SJSA1 (cell line): ENCODE measurements at regions not wholly inside any gene's neighbourhood (a gene's known extent, or its start where the extent isn't known, plus 50 kb on each side); places are given as distances from the start of the nearest gene placed in this dataset.

Experiments used
- DNase-seq, 2 experiments: peaks; one replicate each; pipeline ENCODE4 v3.0.0-alpha.2; 2015 to 2020; ENCODE audit warnings: low spot score in 2 of 2, low read depth in 1 of 2
- H3K27ac ChIP-seq: fragments of 250-450 bp; sonication (Bioruptor Pico); 2 replicates; pipeline ENCODE4 v1.5.1; 2020; ENCODE audit warnings: mild to moderate bottlenecking, moderate library complexity
- H3K27me3 ChIP-seq: fragments of 250-450 bp; sonication (Bioruptor Pico); replicated peaks from 2 replicates; pipeline ENCODE4 v1.5.1; 2020; ENCODE audit warnings: mild to moderate bottlenecking, moderate library complexity
- H3K36me3 ChIP-seq: fragments of 250-450 bp; sonication (Bioruptor Pico); 2 replicates; pipeline ENCODE4 v1.5.1; 2020; ENCODE audit warnings: mild to moderate bottlenecking
- H3K4me1 ChIP-seq: fragments of 250-450 bp; sonication (Bioruptor Pico); replicated peaks from 2 replicates; pipeline ENCODE4 v1.6.1; 2021; ENCODE audit warnings: mild to moderate bottlenecking
- H3K4me3 ChIP-seq: fragments of 250-450 bp; sonication (Bioruptor Pico); 2 replicates; pipeline ENCODE4 v1.5.1; 2020; ENCODE audit warnings: mild to moderate bottlenecking
- H3K9me3 ChIP-seq: fragments of 250-450 bp; sonication (Bioruptor Pico); replicated peaks from 2 replicates; pipeline ENCODE4 v1.5.1; 2020; ENCODE audit warnings: mild to moderate bottlenecking

DNA sequence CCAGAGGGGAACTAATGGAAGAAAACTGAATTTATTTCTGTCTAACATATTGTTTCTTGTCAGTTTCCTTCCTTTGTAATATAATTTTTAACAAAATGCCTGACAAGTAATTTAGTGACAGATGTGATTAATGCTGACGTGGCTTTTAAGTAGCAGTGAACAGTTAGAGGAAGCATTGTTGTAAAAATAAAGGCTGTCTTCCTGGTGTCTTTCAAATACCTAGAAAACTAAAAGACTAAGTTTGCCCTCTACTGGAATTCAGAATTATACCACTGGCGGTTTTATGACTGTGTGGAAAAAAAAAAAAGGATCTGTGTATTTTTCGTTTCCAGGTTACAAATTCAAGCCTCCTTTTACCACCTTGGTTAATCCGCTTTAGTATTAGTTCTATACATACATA lies 217.1 kb upstream of the DPP6 start:
- Histone ChIP-seq H3K36me3 (no peaks in the 10 kb centered on the region), H3K27ac (no peak overlapping the region), H3K9me3 (peaks cover 3% of the 10 kb centered on the region; the same call in 1 of the 2 replicates), H3K4me1 (no peaks in the 10 kb centered on the region), H3K4me3 (no peak overlapping the region), H3K27me3 (no peaks in the 10 kb centered on the region)
- no peak for DNase-seq

DNA sequence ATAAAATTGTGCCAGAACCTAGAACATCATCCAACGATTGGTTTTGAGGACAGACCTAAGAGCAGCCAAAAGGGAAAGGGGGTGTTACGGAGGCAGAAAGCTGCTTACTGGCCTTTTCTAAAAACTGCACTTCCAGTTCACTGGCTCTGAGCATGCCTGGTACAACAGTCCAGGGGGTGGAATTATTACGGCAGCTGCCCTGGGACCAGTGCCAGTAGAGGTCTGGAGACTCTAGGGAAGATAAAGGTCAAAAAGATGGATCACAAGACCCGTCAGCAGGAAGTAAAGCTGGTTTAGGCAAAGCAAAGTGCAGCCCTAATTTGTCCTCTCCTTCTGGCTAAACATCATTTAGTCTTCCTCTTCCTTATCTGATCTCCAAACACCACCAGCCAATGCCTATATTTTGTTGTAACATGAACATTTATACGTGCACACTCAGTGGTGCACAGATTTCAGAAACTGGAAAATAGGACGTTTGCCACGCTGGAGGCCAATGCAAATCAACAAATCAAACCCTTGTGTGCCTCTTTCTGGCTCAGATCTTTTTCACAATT lies 216.4 kb upstream of the DPP6 start:
- Histone ChIP-seq H3K9me3 (peaks cover 3% of the 10 kb centered on the region; the same call in 1 of the 2 replicates), H3K4me3 (no peak overlapping the region), H3K27ac (no peak overlapping the region), H3K4me1 (no peaks in the 10 kb centered on the region), H3K36me3 (no peaks in the 10 kb centered on the region), H3K27me3 (no peaks in the 10 kb centered on the region)
- DNase-seq = no peak

DNA sequence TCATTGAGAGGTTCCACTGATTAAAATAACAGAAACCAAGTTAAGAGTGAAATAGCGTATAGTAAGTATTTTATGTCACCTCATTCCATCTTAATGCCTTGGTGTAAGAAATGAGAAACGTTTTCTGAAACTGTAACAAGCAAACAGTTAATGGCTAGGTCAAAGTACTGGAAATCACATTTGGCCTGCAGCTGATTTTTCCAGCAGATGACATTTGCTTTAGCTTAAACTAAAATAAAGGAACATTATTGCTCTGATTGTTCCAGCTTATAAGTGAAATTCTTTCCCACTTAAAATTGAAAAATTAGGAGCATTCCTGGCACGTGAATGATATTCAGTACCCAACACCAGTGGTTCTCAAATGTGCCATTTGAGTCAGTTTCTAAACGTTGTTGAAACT lies 213.6 kb upstream of the DPP6 start:
- H3K27me3 ChIP-seq = no peaks in the 10 kb centered on the region
- no peak overlapping the region for H3K27ac ChIP-seq
- H3K4me3 ChIP-seq = no peak overlapping the region
- H3K36me3 ChIP-seq = no peaks in the 10 kb centered on the region
- H3K4me1 ChIP-seq = no peaks in the 10 kb centered on the region
- peaks cover 3% of the 10 kb centered on the region; the same call in 1 of the 2 replicates for H3K9me3 ChIP-seq
- no peak for DNase-seq

DNA sequence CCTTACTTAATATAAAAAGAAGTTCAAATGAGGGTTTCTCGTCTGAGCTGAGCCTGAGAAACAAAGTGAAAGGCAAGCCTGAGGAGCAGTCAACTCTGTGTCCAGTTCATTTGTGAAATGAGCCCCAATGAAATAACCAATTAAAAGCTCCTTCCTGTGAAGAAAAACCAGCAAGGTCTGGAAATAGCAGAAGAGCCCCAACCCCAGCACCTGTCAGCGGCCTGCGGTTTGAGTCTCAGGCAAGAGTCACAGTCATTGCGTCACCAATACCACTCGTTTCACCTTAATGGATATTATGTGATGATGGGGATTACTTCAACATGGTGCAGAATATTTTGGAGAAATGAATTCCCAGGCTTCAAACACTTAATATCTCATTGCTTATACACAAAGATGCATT lies 211.3 kb upstream of the DPP6 start:
- H3K4me3 ChIP-seq = no peak overlapping the region

DNA sequence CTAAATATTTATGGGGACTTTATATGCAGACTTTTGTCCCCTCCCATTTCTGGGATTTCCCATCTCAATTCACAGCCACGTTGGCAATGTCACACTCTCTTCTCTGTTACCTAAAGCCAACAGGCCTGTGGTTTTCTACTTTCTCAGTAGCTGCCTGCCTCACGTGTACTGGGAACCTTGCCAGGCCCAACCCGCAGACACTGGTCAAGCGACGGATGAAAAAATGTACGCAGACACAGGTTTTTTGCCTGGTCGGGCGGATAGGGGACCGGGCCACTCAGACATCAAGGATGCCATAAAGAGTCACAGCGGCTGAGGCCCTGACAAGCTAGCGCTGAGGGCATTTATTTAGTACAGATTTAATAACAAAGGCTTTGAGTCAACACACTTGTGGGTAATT lies 204.4 kb upstream of the DPP6 start:
- no peak overlapping the region for H3K4me3 ChIP-seq
- H3K27me3 ChIP-seq = no peaks in the 10 kb centered on the region
- no peaks in the 10 kb centered on the region for H3K9me3 ChIP-seq
- no peak for DNase-seq
- no peaks in the 10 kb centered on the region for H3K36me3 ChIP-seq
- no peaks in the 10 kb centered on the region for H3K4me1 ChIP-seq
- H3K27ac ChIP-seq = no peak overlapping the region

More for the DNA sequence above, 211.3 kb upstream of the DPP6 start:
- H3K4me1 ChIP-seq = no peaks in the 10 kb centered on the region
- H3K36me3 ChIP-seq = no peaks in the 10 kb centered on the region
- no peaks in the 10 kb centered on the region for H3K27me3 ChIP-seq
- no peak for DNase-seq
- H3K9me3 ChIP-seq = peaks cover 3% of the 10 kb centered on the region; the same call in 1 of the 2 replicates
- no peak overlapping the region for H3K27ac ChIP-seq

DNA sequence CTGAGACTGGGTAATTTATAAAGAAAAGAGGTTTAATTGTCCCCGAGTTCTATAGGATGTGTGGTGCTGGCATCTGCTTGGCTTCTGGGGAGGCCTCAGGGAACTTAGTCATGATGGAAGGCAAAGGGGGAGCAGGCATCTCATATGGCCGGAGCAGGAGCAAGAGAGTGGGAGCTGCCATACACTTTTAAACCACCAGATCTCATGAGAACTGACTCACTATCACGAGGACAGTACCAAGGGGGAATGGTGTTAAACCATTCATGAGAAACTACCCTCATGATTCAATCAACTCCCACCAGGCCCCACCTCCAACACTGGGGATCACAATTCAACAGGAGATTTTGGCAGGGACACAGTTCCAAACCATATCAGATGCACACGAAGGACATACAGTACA lies 199.9 kb upstream of the DPP6 start:
- Histone ChIP-seq H3K4me3 (no peak overlapping the region), H3K36me3 (no peaks in the 10 kb centered on the region), H3K9me3 (peaks cover 8% of the 10 kb centered on the region), H3K27me3 (no peaks in the 10 kb centered on the region), H3K27ac (no peak overlapping the region), H3K4me1 (no peaks in the 10 kb centered on the region)
- no peak for DNase-seq

DNA sequence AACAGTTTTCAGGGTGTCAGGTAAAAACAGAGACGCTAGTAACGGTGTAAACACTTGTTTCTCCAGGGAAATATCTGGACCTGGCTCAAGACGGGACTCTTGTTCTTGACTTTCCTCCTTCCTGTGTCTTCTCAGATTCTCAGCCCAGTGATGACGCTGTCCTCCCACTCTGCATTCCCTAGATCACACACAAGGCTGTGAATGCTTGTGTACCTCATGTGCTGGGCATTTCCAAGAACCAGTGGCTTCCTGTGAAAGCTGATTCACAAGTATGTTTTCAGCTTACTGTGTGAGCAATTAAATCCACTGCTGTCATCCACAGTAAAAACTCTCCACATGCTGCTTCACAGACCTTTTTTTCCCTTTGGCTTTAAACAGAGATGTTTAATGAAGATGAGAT lies 193.8 kb upstream of the DPP6 start:
- no peak for DNase-seq
- no peak overlapping the region for H3K4me3 ChIP-seq
- H3K9me3 ChIP-seq = peaks cover 10% of the 10 kb centered on the region
- no peak overlapping the region for H3K27ac ChIP-seq
- H3K36me3 ChIP-seq = no peaks in the 10 kb centered on the region
- no peaks in the 10 kb centered on the region for H3K4me1 ChIP-seq
- no peaks in the 10 kb centered on the region for H3K27me3 ChIP-seq

DNA sequence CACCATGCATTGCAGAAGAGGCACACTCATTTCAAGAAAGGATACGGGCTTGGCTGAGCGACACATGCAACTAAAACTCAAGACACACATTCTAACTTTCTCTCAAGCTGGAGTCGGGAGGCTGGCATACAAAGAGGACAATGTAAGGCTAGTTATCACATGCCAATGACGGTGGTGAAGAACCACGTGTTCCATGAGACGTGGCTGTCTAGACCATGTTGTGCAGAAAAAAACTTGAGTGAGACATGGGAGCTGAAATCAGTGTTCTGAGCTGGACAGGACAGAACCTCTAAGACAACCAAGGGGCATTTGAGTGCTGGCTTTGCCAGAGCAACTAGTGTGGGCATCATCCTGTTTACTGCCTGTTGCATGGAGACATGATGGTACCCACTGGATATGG lies 193.0 kb upstream of the DPP6 start:
- no peak for DNase-seq
- no peaks in the 10 kb centered on the region for H3K36me3 ChIP-seq
- no peak overlapping the region for H3K4me3 ChIP-seq

DNA sequence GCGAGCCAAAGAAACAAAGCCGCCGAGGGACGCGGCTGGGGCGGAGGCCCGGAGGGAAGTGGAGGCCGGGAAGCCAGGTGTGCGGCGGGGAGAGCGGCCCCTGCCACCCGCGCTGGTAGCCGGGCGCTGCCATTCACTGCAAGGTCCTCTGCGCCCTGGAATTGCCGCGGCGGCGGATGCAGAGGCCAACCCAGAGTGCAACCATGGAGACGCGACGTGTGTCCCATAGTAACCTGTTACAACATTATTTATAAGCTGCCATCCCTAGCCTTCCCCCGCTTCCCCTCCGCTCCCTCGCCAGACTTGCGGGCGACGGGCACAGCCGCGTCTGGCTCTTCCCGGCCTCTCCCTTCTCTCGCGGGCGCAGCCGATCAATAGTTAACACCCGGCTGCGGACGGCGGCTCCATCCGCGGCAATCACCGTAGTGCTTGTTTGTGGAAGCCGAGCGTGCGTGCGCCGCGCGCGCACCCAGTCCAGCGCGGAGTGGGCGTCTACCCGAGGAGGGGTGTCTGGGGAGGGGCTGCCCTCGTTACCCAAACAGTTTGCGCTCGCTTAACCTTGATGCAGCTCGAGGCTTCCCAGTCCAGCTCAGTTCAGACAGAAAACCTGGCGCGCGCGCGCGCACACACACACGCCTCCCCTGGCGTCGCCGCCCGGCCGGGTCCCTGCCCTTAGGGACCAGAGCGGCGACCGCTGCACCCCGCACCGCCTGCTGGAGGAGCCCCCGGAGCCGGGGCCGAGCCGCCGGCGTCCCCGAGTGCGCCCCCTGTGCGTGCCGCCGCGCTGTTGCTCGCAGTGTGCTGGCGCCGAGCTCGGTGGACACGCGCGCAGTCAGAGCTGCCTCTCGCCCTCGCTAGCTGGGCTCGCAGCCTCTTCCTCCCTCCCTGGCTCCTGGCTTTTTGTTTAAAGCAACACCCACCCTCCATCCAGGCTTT lies 165.4 kb upstream of the DPP6 start:
- Histone ChIP-seq H3K9me3 (peaks cover 11% of the 10 kb centered on the region), H3K4me3 (no peak overlapping the region), H3K27me3 (no peaks in the 10 kb centered on the region), H3K4me1 (no peaks in the 10 kb centered on the region), H3K36me3 (no peaks in the 10 kb centered on the region), H3K27ac (no peak overlapping the region)
- no peak for DNase-seq

More for the DNA sequence above, 193.0 kb upstream of the DPP6 start:
- Histone ChIP-seq H3K27ac (no peak overlapping the region), H3K4me1 (no peaks in the 10 kb centered on the region), H3K9me3 (peaks cover 10% of the 10 kb centered on the region; the same call in 1 of the 2 replicates), H3K27me3 (no peaks in the 10 kb centered on the region)

DNA sequence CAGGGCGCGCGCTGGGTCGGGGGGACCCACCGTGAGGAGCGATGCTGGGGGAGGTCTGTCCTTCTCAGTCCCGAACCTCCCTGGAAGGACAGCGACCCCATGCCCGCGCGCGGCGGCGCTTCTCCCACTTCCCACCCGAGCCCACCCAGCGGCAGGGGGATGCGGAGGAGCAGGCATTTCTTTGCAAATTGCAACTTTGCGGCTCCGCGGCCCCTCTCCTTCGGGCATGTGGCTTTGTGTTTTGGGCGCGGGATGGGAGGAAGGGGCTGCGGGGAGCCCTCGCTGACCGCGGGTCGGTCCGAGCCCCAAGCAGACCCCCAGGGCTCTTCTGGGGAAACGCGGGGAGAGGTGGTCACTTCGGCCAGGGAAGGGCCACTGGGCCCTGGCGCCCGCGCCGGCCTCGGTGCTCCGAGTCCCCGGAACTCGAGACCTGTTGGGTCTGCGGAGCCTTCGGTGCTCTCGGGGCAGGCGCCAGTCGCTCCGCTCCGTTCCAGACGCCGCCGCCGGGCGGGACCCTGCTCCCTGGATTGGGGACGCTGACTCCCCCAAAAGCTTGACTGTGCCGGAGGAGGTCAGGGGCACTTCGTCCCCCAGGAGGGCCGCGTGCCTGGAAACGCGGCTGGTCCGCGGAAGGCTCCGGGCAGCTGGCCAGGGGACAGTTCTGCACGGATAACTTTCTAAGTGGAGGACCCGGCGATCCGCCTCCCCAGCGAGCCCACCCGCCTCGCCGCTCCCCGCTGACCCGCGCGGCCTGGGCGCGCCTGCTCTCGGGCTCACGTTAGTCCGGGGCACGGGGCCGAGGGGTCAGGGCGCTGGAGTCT lies 164.2 kb upstream of the DPP6 start:
- Histone ChIP-seq H3K27ac (no peak overlapping the region), H3K36me3 (no peaks in the 10 kb centered on the region), H3K27me3 (no peaks in the 10 kb centered on the region), H3K4me1 (no peaks in the 10 kb centered on the region), H3K4me3 (no peak overlapping the region), H3K9me3 (peaks cover 12% of the 10 kb centered on the region)
- DNase-seq = no peak

DNA sequence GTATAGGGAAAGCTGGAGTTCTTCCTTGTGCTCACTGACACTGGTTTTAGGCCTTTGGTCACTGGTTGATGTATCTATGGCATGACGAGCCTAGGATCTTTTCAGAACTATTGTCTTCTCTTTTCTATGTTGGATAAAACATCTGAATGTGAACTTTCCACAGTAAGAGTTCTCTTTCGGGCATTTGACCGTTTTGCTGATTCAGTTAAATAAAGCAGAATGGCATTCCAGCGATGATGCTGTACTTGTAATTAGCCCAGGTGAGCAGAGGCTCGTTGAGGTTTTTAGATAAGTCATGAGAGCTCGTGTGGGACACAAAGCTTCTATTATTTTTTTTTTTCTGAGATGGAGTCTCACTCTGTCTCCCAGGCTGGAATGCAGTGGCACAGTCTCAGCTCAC lies 160.2 kb upstream of the DPP6 start:
- no peaks in the 10 kb centered on the region for H3K36me3 ChIP-seq
- no peak overlapping the region for H3K4me3 ChIP-seq
- H3K9me3 ChIP-seq = peaks cover 4% of the 10 kb centered on the region
- H3K4me1 ChIP-seq = no peaks in the 10 kb centered on the region
- no peaks in the 10 kb centered on the region for H3K27me3 ChIP-seq
- H3K27ac ChIP-seq = no peak overlapping the region
- DNase-seq = no peak

DNA sequence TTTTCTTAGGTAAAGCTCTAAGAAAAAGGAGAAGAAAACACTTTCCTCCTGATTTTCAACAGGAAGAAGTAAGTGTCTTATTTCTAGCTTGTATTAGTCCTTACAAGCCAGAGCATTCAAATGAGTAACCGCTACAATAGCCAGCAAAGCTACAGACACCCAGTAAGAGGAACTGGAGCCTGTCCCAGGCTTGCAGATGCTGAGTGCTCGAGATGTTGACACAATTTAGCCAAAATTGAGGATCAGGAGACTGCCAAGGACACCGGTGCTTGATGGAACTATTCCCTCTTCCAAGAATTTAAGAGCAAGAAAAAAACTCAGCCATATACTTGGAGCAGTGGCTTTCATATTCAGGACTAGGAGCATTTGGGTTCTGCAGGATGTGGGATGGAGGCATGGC lies 149.3 kb upstream of the DPP6 start:
- DNase-seq = no peak
- Histone ChIP-seq H3K27ac (no peak overlapping the region), H3K27me3 (no peaks in the 10 kb centered on the region), H3K4me3 (no peak overlapping the region), H3K4me1 (no peaks in the 10 kb centered on the region), H3K9me3 (0 out of 2 replicates have a peak, but pooled peaks cover 4% of the 10 kb centered on the region), H3K36me3 (no peaks in the 10 kb centered on the region)

DNA sequence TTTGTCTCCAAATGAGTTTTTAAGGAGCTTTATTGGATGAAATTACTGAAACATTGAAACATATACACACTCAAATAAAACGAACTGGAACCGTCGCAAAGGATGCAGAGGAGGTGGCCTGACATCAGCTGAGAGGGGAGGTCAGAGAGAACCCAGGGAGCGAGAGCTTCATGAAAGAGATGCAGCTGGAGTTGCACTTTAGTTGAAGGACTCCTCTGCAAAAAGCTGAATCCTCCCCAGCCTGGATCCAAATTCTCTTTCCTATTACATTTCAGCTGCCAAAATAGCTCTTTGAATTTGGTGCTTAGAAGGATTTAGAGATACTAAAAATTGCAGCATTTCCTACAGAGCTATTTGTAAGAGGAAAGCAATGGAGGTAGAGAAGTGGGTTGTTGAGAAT lies 140.0 kb upstream of the DPP6 start:
- Histone ChIP-seq H3K36me3 (no peaks in the 10 kb centered on the region), H3K27ac (no peak overlapping the region), H3K27me3 (no peaks in the 10 kb centered on the region), H3K9me3 (no peaks in the 10 kb centered on the region; the same call in 1 of the 2 replicates), H3K4me3 (no peak overlapping the region), H3K4me1 (no peaks in the 10 kb centered on the region)
- DNase-seq = no peak

DNA sequence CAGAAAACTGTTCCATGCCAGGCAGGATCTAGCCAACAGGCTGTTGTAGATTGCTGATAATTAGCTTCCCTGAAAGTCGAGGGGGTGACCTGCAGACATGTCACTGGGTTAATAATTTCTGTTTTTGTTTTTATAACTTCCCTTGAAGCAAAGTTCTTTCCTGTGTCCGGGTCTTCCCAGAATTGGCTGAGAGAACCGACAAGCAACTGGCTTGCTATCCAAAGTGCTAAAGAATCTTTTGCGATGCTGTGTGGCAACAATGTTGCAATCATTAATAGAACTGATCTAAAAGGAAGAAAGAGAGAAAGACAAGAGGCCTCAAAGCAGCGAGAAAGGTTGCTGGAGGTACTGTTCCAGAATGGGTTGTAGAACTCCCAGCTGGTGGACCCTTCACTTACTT lies 132.1 kb upstream of the DPP6 start:
- Histone ChIP-seq H3K9me3 (no peaks in the 10 kb centered on the region; the same call in none of the 2 replicates), H3K27me3 (no peaks in the 10 kb centered on the region), H3K27ac (no peak overlapping the region), H3K4me1 (no peaks in the 10 kb centered on the region), H3K4me3 (no peak overlapping the region), H3K36me3 (no peaks in the 10 kb centered on the region)
- DNase-seq = no peak
